Gastroesophageal sphincter (tissue), 4 donors: ENCODE measurements at regions not wholly inside any gene's neighbourhood (a gene's known extent, or its start where the extent isn't known, plus 50 kb on each side); places are given as distances from the start of the nearest gene placed in this dataset.

Source experiments
- ATAC-seq: fragments of 150-250 bp; one replicate; pipeline ENCODE4 v1.9.1; 2016; ENCODE audit warnings: mild to moderate bottlenecking, moderate library complexity
- H3K27ac ChIP-seq, 4 donors: fragments of 200-600 bp; sonication (generic) in 3 of 4; 1 replicate in 3 of 4; 2 replicates in 1 of 4; pipeline ENCODE4 v1.5.1; 2016 to 2019
- H3K27me3 ChIP-seq: fragments of 200-600 bp; sonication (generic); one replicate; pipeline ENCODE4 v1.5.1; 2019
- H3K36me3 ChIP-seq, 2 donors: fragments of 200-600 bp; sonication (generic); one replicate each; pipeline ENCODE4 v1.5.1; 2019; ENCODE audit warnings: control low read depth in 1 of 2
- H3K4me1 ChIP-seq, 3 donors: fragments of 200-600 bp; sonication (generic); 1 replicate in 2 of 3; 2 replicates in 1 of 3; pipeline ENCODE4 v1.5.1; 2016 to 2019; ENCODE audit warnings: control low read depth in 2 of 3
- H3K4me3 ChIP-seq, 2 donors: fragments of 200-600 bp; sonication (generic); one replicate each; pipeline ENCODE4 v1.5.1; 2019; ENCODE audit warnings: mild to moderate bottlenecking in 1 of 2, moderate library complexity in 1 of 2
- H3K9me3 ChIP-seq, 3 donors: fragments of 200-600 bp; sonication (generic); one replicate each; pipeline ENCODE4 v1.5.1; 2017 to 2019; ENCODE audit warnings: control low read depth in 2 of 3
- CTCF ChIP-seq, 4 experiments: fragments of 200-600 bp in 2 of 4; fragments of 450-650 bp in 2 of 4; sonication (generic) in 1 of 4; IDR thresholded peaks; one replicate each; pipeline ENCODE4 v1.5.1; 2017 to 2019; ENCODE audit warnings: antibody characterized with exemption in 4 of 4, mild to moderate bottlenecking in 2 of 4, moderate library complexity in 2 of 4
- EP300 ChIP-seq: sonication (generic); formaldehyde crosslinking; IDR thresholded peaks from one replicate; pipeline ENCODE4 v1.6.1; 2017; ENCODE audit warnings: antibody characterized with exemption, mild to moderate bottlenecking
- POLR2A ChIP-seq, 2 donors: fragments of 450-650 bp; IDR thresholded peaks; one replicate each; pipeline ENCODE4 v1.6.1; 2017; ENCODE audit warnings: antibody characterized with exemption in 2 of 2, mild to moderate bottlenecking in 2 of 2, moderate library complexity in 1 of 2
- POLR2AphosphoS5 ChIP-seq: sonication (generic); formaldehyde crosslinking; IDR thresholded peaks from one replicate; pipeline ENCODE4 v1.6.1; 2017; ENCODE audit warnings: antibody characterized with exemption
- WGBS, 2 donors: methylation state at CpG; one replicate each; pipeline ENCODE4 v1.1.5; 2018; ENCODE audit warnings: low coverage in 1 of 2; 5-methylcytosine and 5-hydroxymethylcytosine counted together

- Histone ChIP-seq H3K36me3 (peaks cover 0 to 6% of the 10 kb centered on the region in 2 donors), H3K4me3 (no peak overlapping the region), H3K9me3 (no peaks in the 10 kb centered on the region), H3K27ac (no peak overlapping the region), H3K27me3 (no peaks in the 10 kb centered on the region), H3K4me1 (peaks cover 0 to 12% (median 0%) of the 10 kb centered on the region in 3 donors)
- WGBS, 2 donors = 84 to 89% methylated on average over 4 of the region's 4 CpGs
- TF ChIP-seq POLR2AphosphoS5 (no peak), CTCF (IDR thresholded peaks at IDR 0.05) (no peak), EP300 (no peak), POLR2A (IDR thresholded peaks at IDR 0.05) (no peak)
- ATAC-seq = no peak
Measured at GRCh38 chr2:74071426-74071825, 76.3 kb downstream of the BOLA3 start.

DNA sequence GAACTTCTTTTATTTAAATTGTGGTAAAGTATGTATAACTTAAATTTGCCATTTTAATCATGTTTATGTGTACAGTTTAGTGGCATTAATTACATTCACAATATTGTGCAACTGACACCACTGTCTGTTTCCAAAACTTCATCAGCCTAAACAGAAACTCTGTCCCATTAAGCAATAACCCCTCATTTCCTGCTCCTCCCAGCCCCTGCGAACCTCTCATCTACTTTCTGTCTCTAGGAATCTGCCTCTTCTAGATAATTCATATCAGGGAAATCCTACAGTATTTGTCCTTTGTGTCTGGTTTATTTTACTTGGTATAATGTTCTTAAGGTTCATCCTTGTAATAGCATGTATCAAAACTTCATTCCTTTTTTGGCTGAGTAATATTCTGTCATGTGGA is 75.1 kb downstream of the BOLA3 start:
- peaks cover 0 to under 1% (median 0%) of the 10 kb centered on the region in 3 donors for H3K4me1 ChIP-seq
- no peaks in the 10 kb centered on the region for H3K27me3 ChIP-seq
- WGBS, 2 donors = 89% methylated on average over 1 of the region's 1 CpG
- ATAC-seq = no peak
- TF ChIP-seq CTCF (IDR thresholded peaks at IDR 0.05) (no peak), EP300 (no peak), POLR2A (IDR thresholded peaks at IDR 0.05) (no peak), POLR2AphosphoS5 (no peak)
- no peak overlapping the region for H3K4me3 ChIP-seq
- no peak overlapping the region for H3K27ac ChIP-seq
- H3K36me3 ChIP-seq = peaks cover 0 to 6% of the 10 kb centered on the region in 2 donors
- no peaks in the 10 kb centered on the region for H3K9me3 ChIP-seq

DNA sequence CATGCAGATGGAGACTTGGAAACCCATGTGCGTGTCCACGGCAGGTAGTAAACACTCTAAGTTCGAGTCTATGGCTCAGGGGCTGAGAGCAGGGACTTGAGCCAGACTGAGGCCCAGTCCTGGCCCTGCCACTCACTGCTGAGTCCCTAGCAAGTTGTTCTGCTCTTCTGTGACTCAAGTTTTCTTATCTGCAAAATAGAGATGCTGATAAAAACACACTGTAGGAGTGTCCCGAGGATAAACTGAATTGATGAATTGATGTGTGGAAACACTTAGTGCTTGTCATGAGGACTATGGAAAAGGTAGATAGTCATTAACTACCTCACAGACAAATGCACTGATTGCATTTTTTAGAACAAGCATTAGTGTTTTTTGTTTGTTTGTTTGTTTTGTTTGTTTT is 73.2 kb downstream of the BOLA3 start:
- Histone ChIP-seq H3K27ac (no peak overlapping the region), H3K4me3 (no peak overlapping the region), H3K9me3 (no peaks in the 10 kb centered on the region), H3K27me3 (no peaks in the 10 kb centered on the region), H3K4me1 (peaks cover 0 to 1% (median 0%) of the 10 kb centered on the region in 3 donors), H3K36me3 (peaks cover 0 to 6% of the 10 kb centered on the region in 2 donors)
- no peak for ATAC-seq
- WGBS, 2 donors = 73 to 88% methylated on average over 1 to 2 of the region's 4 CpGs
- TF ChIP-seq POLR2A (IDR thresholded peaks at IDR 0.05) (no peak), POLR2AphosphoS5 (no peak), EP300 (no peak), CTCF (IDR thresholded peaks at IDR 0.05) (no peak)

DNA sequence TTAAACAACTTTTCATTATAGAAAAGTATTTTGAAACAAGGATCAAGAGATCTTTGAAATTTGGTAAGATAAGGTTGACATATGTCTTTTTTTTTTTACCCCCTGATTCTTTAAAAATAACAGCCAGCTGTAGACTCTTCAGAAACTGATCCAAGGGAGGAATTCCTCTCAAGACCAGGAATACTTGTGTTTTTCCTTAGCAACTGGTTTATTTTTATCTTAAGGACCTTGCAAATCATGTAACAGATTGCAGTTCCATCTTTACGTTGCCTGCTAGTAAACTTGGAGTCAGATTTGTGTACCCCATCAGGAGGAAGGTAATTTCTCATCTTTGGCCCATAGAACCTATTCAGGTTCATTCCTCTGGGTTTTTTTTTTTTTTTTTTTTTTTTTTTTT is 71.6 kb downstream of the BOLA3 start:
- H3K4me1 ChIP-seq = peaks cover 0 to 17% (median 0%) of the 10 kb centered on the region in 3 donors

More for the DNA sequence above, 71.6 kb downstream of the BOLA3 start:
- TF ChIP-seq POLR2A (IDR thresholded peaks at IDR 0.05) (no peak), POLR2AphosphoS5 (no peak), EP300 (no peak), CTCF (IDR thresholded peaks at IDR 0.05) (no peak)
- Histone ChIP-seq H3K27ac (no peak overlapping the region), H3K27me3 (no peaks in the 10 kb centered on the region), H3K4me3 (no peak overlapping the region), H3K9me3 (no peaks in the 10 kb centered on the region), H3K36me3 (peaks cover 0 to 10% of the 10 kb centered on the region in 2 donors)
- no peak for ATAC-seq
- 33 to 60% methylated on average over 1 of the region's 1 CpG for WGBS, 2 donors
